Ectodermal cell (in vitro differentiated cells): ENCODE measurements at regions not wholly inside any gene's neighbourhood (a gene's known extent, or its start where the extent isn't known, plus 50 kb on each side); places are given as distances from the start of the nearest gene placed in this dataset.

Source experiments
- H3K27ac ChIP-seq: 2 replicates; pipeline ENCODE4 v1.7.0; 2013; ENCODE audit warnings: mild to moderate bottlenecking, low read depth, low read length; ENCODE audit not compliant: insufficient read depth, poor library complexity, severe bottlenecking
- H3K27me3 ChIP-seq: 2 replicates; pipeline ENCODE4 v1.7.0; 2013; ENCODE audit warnings: mild to moderate bottlenecking, low read length; ENCODE audit not compliant: insufficient read depth, control insufficient read depth, poor library complexity, severe bottlenecking
- H3K36me3 ChIP-seq: one replicate; pipeline ENCODE4 v1.7.0; 2013; ENCODE audit warnings: low read length; ENCODE audit not compliant: control insufficient read depth, insufficient read depth
- H3K4me1 ChIP-seq: one replicate; pipeline ENCODE4 v1.7.0; 2013; ENCODE audit warnings: low read length; ENCODE audit not compliant: control insufficient read depth, insufficient read depth
- H3K4me3 ChIP-seq: 2 replicates; pipeline ENCODE4 v1.7.0; 2013; ENCODE audit warnings: low read depth, low read length, control low read depth; ENCODE audit not compliant: insufficient read depth
- H3K9me3 ChIP-seq: 2 replicates; pipeline ENCODE4 v1.7.0; 2013; ENCODE audit warnings: mild to moderate bottlenecking, low read length, moderate library complexity; ENCODE audit not compliant: control insufficient read depth
- WGBS, 2 experiments: methylation state at CpG; one replicate each; pipeline ENCODE4 v1.1.7; 2013; ENCODE audit warnings: missing lambda C conversion rate in 2 of 2; 5-methylcytosine and 5-hydroxymethylcytosine counted together

DNA sequence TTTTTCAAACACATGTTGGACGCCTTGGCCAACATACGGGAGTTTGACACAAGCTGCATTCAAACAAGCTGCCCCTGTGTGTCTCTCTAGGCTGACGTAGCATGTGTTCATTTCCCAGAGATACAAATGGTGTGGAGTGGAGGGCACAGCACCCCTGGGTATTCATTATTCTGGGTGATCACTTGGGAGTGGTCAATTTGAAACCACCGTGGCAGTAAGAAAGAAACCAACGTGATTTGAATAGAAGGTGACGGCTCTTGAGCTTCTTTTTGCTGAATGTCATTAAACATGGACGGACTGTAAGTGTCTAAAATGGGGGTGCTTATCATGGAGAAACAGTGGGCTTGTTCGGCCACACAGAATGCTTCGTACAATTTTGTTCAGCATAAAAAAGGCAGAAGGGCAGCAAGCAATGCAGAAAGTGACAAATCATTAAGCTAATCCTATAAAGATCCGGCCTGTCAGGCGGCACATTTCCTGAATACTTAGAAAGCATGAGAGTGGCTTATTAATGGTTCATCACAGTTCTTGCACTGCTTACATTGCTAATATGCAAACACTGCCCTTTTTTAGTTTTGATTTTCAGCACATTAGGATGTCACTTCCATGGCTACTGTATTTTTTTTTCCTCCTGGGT lies 1261.9 kb upstream of the CITED2 start:
- H3K36me3 ChIP-seq = no peaks in the 10 kb centered on the region
- H3K4me1 ChIP-seq = no peaks in the 10 kb centered on the region
- H3K4me3 ChIP-seq = no peak overlapping the region
- H3K27me3 ChIP-seq = no peaks in the 10 kb centered on the region
- no peaks in the 10 kb centered on the region for H3K9me3 ChIP-seq
- no peak overlapping the region for H3K27ac ChIP-seq
- 90 to 91% methylated on average over 11 of the region's 11 CpGs for WGBS, 2 experiments

GRCh38 chr6:140627002-140627401 lies 1252.6 kb upstream of the CITED2 start:
- Histone ChIP-seq H3K4me1 (no peaks in the 10 kb centered on the region), H3K4me3 (no peak overlapping the region), H3K27me3 (no peaks in the 10 kb centered on the region), H3K36me3 (no peaks in the 10 kb centered on the region), H3K9me3 (no peaks in the 10 kb centered on the region), H3K27ac (no peak overlapping the region)
- WGBS, 2 experiments = 91 to 100% methylated on average over 1 of the region's 1 CpG

- no peaks in the 10 kb centered on the region for H3K4me1 ChIP-seq
- H3K4me3 ChIP-seq = no peak overlapping the region
- no peaks in the 10 kb centered on the region for H3K9me3 ChIP-seq
- 91 to 94% methylated on average over 3 of the region's 3 CpGs for WGBS, 2 experiments
- no peak overlapping the region for H3K27ac ChIP-seq
- H3K27me3 ChIP-seq = no peaks in the 10 kb centered on the region
- no peaks in the 10 kb centered on the region for H3K36me3 ChIP-seq
Observed at GRCh38 chr6:140623498-140623897, 1249.0 kb upstream of the CITED2 start.

DNA sequence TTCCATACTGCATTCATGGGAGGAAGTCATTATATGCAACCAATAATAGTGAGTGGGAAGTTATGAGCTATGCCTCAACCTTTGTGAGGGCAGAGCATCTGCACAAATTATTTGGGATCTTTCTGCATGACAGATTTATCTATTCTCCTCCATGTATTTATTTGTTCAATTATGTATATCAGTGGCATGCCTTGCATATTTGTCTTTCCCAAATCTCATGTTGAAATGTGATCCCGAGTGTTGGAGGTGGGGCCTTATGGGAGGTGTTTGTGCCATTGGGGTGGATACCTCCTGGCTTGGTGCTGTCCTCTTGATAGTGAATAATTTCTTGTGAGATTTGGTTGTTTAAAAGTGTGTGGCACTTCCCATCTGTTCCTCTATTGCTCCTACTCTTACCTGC lies 1246.0 kb upstream of the CITED2 start:
- Histone ChIP-seq H3K9me3 (no peaks in the 10 kb centered on the region), H3K4me3 (no peak overlapping the region), H3K27me3 (no peaks in the 10 kb centered on the region), H3K36me3 (no peaks in the 10 kb centered on the region), H3K27ac (no peak overlapping the region), H3K4me1 (no peaks in the 10 kb centered on the region)
- 83 to 89% methylated on average over 1 of the region's 1 CpG for WGBS, 2 experiments

- H3K4me3 ChIP-seq = no peak overlapping the region
- WGBS, 2 experiments = 89 to 92% methylated on average over 2 of the region's 2 CpGs
- H3K27ac ChIP-seq = no peak overlapping the region
- no peaks in the 10 kb centered on the region for H3K36me3 ChIP-seq
- no peaks in the 10 kb centered on the region for H3K27me3 ChIP-seq
- no peaks in the 10 kb centered on the region for H3K4me1 ChIP-seq
- no peaks in the 10 kb centered on the region for H3K9me3 ChIP-seq
Observed at GRCh38 chr6:140609956-140610355, 1235.5 kb upstream of the CITED2 start.

- H3K4me1 ChIP-seq = no peaks in the 10 kb centered on the region
- H3K9me3 ChIP-seq = no peaks in the 10 kb centered on the region
- no peak overlapping the region for H3K4me3 ChIP-seq
- 84 to 100% methylated on average over 2 to 3 of the region's 3 CpGs for whole genome bisulfite sequencing, 2 experiments
- H3K27ac ChIP-seq = no peak overlapping the region
- no peaks in the 10 kb centered on the region for H3K36me3 ChIP-seq
- H3K27me3 ChIP-seq = no peaks in the 10 kb centered on the region
Observed at GRCh38 chr6:140609321-140609720, 1234.9 kb upstream of the CITED2 start.

DNA sequence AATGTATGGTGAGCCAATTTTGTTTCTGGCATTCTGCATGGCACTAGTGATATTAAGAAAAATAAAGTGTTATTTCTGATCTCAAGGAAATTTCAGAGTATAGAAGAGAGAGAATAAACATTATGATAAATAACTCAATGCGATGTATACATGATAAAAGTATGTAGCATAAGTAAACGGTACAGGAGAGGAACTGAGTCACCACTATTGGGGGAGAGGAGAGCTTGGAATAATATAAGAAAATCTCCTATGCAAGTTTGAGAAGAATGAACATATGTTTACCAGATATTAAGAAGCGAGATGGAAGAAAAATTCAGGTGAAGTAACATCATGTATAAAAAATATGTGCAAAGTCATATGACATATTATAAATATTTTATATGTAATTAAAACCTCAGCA lies 1230.3 kb upstream of the CITED2 start:
- H3K27ac ChIP-seq = no peak overlapping the region
- no peaks in the 10 kb centered on the region for H3K36me3 ChIP-seq
- no peaks in the 10 kb centered on the region for H3K9me3 ChIP-seq
- H3K27me3 ChIP-seq = no peaks in the 10 kb centered on the region
- H3K4me3 ChIP-seq = no peak overlapping the region
- WGBS, 2 experiments = 96 to 100% methylated on average over 2 to 3 of the region's 3 CpGs
- no peaks in the 10 kb centered on the region for H3K4me1 ChIP-seq

GRCh38 chr6:140602431-140603248 lies 1228.2 kb upstream of the CITED2 start:
- Histone ChIP-seq H3K9me3 (no peaks in the 10 kb centered on the region), H3K27me3 (no peaks in the 10 kb centered on the region), H3K27ac (no peak overlapping the region), H3K4me1 (no peaks in the 10 kb centered on the region), H3K36me3 (no peaks in the 10 kb centered on the region), H3K4me3 (no peak overlapping the region)
- WGBS, 2 experiments = 86 to 94% methylated on average over 4 to 6 of the region's 6 CpGs

DNA sequence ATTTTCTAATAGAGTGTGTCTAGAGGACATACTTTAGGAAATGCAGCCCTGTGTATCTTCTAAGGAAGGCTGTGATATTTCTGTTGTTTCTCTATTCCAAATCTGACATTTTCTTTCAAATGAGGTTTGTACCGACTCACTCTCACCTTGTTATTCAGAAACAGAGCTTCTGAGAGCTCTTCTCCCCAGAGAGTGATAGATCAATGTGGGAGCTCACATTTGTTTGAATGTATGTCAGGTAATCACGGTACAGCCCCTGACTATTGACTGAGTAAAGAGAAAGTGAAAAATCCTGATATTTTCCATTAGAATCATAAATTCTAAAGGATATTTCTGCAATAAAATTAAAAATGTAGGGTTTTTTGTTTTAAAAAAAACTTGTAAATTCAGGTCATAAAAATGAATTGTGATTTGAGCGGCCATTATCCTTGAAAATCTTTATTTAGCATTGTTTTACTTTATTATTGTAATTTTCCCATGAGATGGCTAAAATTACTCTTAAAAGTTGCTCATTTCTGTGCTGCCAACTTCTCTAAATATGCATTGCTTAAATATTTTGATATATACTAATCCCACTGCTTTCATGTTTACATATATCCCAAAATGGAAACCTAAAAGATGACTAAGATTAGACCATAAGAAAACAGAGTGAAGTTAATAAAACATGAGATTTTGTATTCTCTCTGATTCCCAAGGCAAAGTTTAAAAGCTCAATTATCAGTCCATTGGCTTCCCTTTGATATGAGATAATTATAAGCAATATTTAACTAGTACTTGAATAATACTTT lies 1226.8 kb upstream of the CITED2 start:
- no peak overlapping the region for H3K4me3 ChIP-seq
- no peaks in the 10 kb centered on the region for H3K36me3 ChIP-seq
- H3K27me3 ChIP-seq = no peaks in the 10 kb centered on the region
- no peaks in the 10 kb centered on the region for H3K4me1 ChIP-seq
- no peaks in the 10 kb centered on the region for H3K9me3 ChIP-seq
- 60 to 79% methylated on average over 1 to 3 of the region's 3 CpGs for WGBS, 2 experiments
- no peak overlapping the region for H3K27ac ChIP-seq

DNA sequence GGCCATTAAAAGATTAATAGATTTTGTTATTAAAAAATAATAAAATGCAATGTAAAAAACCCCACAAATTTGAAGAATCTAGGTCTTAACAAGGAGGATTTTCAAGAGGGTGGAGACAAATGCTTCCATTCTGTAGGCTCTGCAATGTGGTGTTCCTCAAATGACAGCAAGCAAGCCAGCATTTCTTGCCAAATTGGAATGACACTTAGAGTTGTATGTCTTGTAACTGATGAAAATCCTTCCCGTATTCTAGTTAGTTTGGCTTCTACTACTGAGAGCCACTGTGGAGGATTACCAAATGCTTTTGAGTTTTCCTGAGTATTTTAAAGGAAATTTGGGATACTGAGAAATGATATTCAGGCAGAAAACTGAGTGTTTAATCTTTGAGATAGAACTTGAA lies 1225.5 kb upstream of the CITED2 start:
- WGBS, 2 experiments = 96 to 100% methylated on average over 1 of the region's 1 CpG
- no peak overlapping the region for H3K4me3 ChIP-seq
- H3K27ac ChIP-seq = no peak overlapping the region
- H3K9me3 ChIP-seq = no peaks in the 10 kb centered on the region
- no peaks in the 10 kb centered on the region for H3K36me3 ChIP-seq
- no peaks in the 10 kb centered on the region for H3K4me1 ChIP-seq
- H3K27me3 ChIP-seq = no peaks in the 10 kb centered on the region
